ENCODE measurements at regions not wholly inside any gene's neighbourhood (a gene's known extent, or its start where the extent isn't known, plus 50 kb on each side); places are given as distances from the start of the nearest gene placed in this dataset.

- WGBS, 2 experiments (ENCODE audit: extremely low coverage in 2 of 2, insufficient read length in 1 of 2), result 42% methylated on average over 2 of the region's 3 CpGs; no CpG with 5 or more reads in 1 of the 2 experiments
- Histone ChIP-seq H2AK9ac (replicated peaks; ENCODE audit: low read depth, low read length, poor library complexity) (no peak overlapping the region), H3K36me3 (ENCODE audit: control insufficient read depth, insufficient read depth, low read length) (no peaks in the 10 kb centered on the region), H2BK120ac (ENCODE audit: low read depth, low read length) (peak overlapping the region; percentile 50), H4K91ac (ENCODE audit: insufficient read depth, low read depth, low read length) (peak overlapping the region; percentile 4; the same call in 1 of the 2 replicates), H3K18ac (ENCODE audit: low read depth, low read length) (peak overlapping the region; percentile 30; the same call in 1 of the 2 replicates), H4K8ac (ENCODE audit: low read depth in 2 of 2, low read length in 2 of 2) (peak overlapping the region in 1 of 2 experiments; percentile 9; a peak in 2 of 4 replicates), H4K20me1 (ENCODE audit: insufficient read depth, low read length) (no peaks in the 10 kb centered on the region), H3K4me1 (ENCODE audit: control insufficient read depth, insufficient read depth, low read length) (peaks cover 4% of the 10 kb centered on the region; the same call in 1 of the 2 replicates), H3K9me3 (ENCODE audit: control insufficient read depth, insufficient read depth, low read length) (no peaks in the 10 kb centered on the region), H3K14ac (replicated peaks; ENCODE audit: low read depth, low read length) (no peak overlapping the region), H2BK15ac (ENCODE audit: low read depth, low read length) (no peak overlapping the region; the same call in 2 of the 3 replicates), H3K56ac (ENCODE audit: extremely low read depth, insufficient read depth, low read length) (no peak overlapping the region), H2AK5ac (ENCODE audit: low read depth, low read length) (no peak overlapping the region), H4K5ac (ENCODE audit: low read depth, low read length) (peak overlapping the region; percentile 3; the same call in 1 of the 2 replicates), H2BK5ac (ENCODE audit: low read depth, low read length, poor library complexity, severe bottlenecking) (peak overlapping the region; percentile 46), H3K9me1 (ENCODE audit: insufficient read depth, low read length) (no peaks in the 10 kb centered on the region), H3K4me3 (ENCODE audit: insufficient read depth, low read depth, low read length) (no peak overlapping the region), H2BK20ac (ENCODE audit: low read depth, low read length) (0 out of 2 replicates have a peak overlapping the region, but pooled peaks have one; percentile 9), H3K4ac (ENCODE audit: low read depth, low read length) (peak overlapping the region; percentile 45; the same call in 1 of the 2 replicates), H3K79me1 (ENCODE audit: low read depth in 1 of 2, low read length in 2 of 2) (no peaks in the 10 kb centered on the region), H3K23ac (ENCODE audit: low read depth, low read length) (no peak overlapping the region), H3K9ac (ENCODE audit: low read depth, low read length) (no peak overlapping the region), H2AFZ (replicated peaks; ENCODE audit: low read length, poor library complexity) (no peak overlapping the region), H3K27me3 (ENCODE audit: control insufficient read depth, insufficient read depth, low read length) (no peaks in the 10 kb centered on the region), H3K27ac (ENCODE audit: insufficient read depth, low read length) (peak overlapping the region; percentile 42; the same call in 1 of the 2 replicates), H3K4me2 (ENCODE audit: low read depth, low read length) (peak overlapping the region; percentile 53)
- ATAC-seq (ENCODE audit: low read depth) (peak; percentile 55), DNase-seq (no peak)
- ChIA-PET CTCF (no interaction called here), POLR2A (ENCODE audit: unreplicated experiment) (no interaction called here)
- dilution Hi-C loops (cut with HindIII; ENCODE audit: low sequenced_read_pairs, unreplicated experiment), result no loop called here
- TF ChIP-seq POLR2A (IDR thresholded peaks at IDR 0.05; ENCODE audit: low read depth, low read length) (no peak), FOS (IDR thresholded peaks at IDR 0.05; ENCODE audit: low read depth, low read length) (no peak), ELK1 (IDR thresholded peaks at IDR 0.05; ENCODE audit: borderline replicate concordance, low read depth, low read length) (no peak), USF2 (IDR thresholded peaks at IDR 0.05; ENCODE audit: low read depth, low read length) (no peak), MAZ (IDR thresholded peaks at IDR 0.05; ENCODE audit: borderline replicate concordance, low read depth, low read length) (no peak), CTCF (conservative IDR thresholded peaks at IDR 0.05; ENCODE audit: low read depth, low read length) (no peak), CEBPB (IDR thresholded peaks at IDR 0.05; ENCODE audit: low read depth, low read length) (no peak), RAD21 (IDR thresholded peaks at IDR 0.05; ENCODE audit: low read length) (no peak), SMC3 (IDR thresholded peaks at IDR 0.05; ENCODE audit: low read depth, low read length) (no peak), CHD1 (IDR thresholded peaks at IDR 0.05; ENCODE audit: low read depth, low read length) (no peak), RCOR1 (IDR thresholded peaks at IDR 0.05; ENCODE audit: insufficient replicate concordance, low read length) (no peak), BHLHE40 (IDR thresholded peaks at IDR 0.05; ENCODE audit: low read depth, low read length) (no peak), MAFK (IDR thresholded peaks at IDR 0.05; ENCODE audit: low read depth, low read length) (no peak), NFE2L2 (IDR thresholded peaks at IDR 0.05; ENCODE audit: low read depth, low read length) (no peak), RFX5 (IDR thresholded peaks at IDR 0.05; ENCODE audit: low read depth, low read length) (no peak)
- BruUV-seq (replicated peaks), result no TSS peak
- intact Hi-C loops (cut with micrococcal nuclease), result no loop called here
- in situ Hi-C loops (cut with MboI; ENCODE audit: low sequenced_read_pairs), result no loop called here
Observed at GRCh38 chr12:20142956-20143355, 225.4 kb upstream of the PDE3A start.
